ENCODE measurements at regions not wholly inside any gene's neighbourhood (a gene's known extent, or its start where the extent isn't known, plus 50 kb on each side); places are given as distances from the start of the nearest gene placed in this dataset.

GRCh38 chr17:79192503-79193351 lies 118.1 kb downstream of the ENGASE start:
- no peak for DNase-seq (ENCODE audit: low read depth)

- DNase-seq (ENCODE audit: low read depth) = no peak
Observed at GRCh38 chr17:79191270-79191934, 116.8 kb downstream of the ENGASE start.

- DNase-seq (ENCODE audit: low read depth) = no peak
Observed at GRCh38 chr17:79189305-79189704, 114.7 kb downstream of the ENGASE start.

GRCh38 chr17:79188685-79189084 lies 114.1 kb downstream of the ENGASE start:
- DNase-seq (ENCODE audit: low read depth) = no peak

- no peak for DNase-seq (ENCODE audit: low read depth)
Observed at GRCh38 chr17:79188048-79188447, 113.4 kb downstream of the ENGASE start.

- no peak for DNase-seq (ENCODE audit: low read depth)
Observed at GRCh38 chr17:79187186-79187585, 112.6 kb downstream of the ENGASE start.

GRCh38 chr17:79186406-79186805 lies 111.8 kb downstream of the ENGASE start:
- no peak for DNase-seq (ENCODE audit: low read depth)

GRCh38 chr17:79185671-79186070 lies 111.0 kb downstream of the ENGASE start:
- no peak for DNase-seq (ENCODE audit: low read depth)

GRCh38 chr17:79184219-79184618 lies 109.6 kb downstream of the ENGASE start:
- DNase-seq (ENCODE audit: low read depth) = no peak

- no peak for DNase-seq (ENCODE audit: low read depth)
Observed at GRCh38 chr17:79183293-79184158, 108.9 kb downstream of the ENGASE start.

GRCh38 chr17:79183043-79183292 lies 108.3 kb downstream of the ENGASE start:
- no peak for DNase-seq (ENCODE audit: low read depth)

GRCh38 chr17:79182176-79183042 lies 107.8 kb downstream of the ENGASE start:
- DNase-seq (ENCODE audit: low read depth) = no peak

GRCh38 chr17:79180358-79181005 lies 105.9 kb downstream of the ENGASE start:
- DNase-seq (ENCODE audit: low read depth) = no peak

- no peak for DNase-seq (ENCODE audit: low read depth)
Observed at GRCh38 chr17:79179334-79179733, 104.7 kb downstream of the ENGASE start.

- DNase-seq (ENCODE audit: low read depth) = no peak
Observed at GRCh38 chr17:79177877-79178276, 103.3 kb downstream of the ENGASE start.

- DNase-seq (ENCODE audit: low read depth) = no peak
Observed at GRCh38 chr17:79176792-79177601, 102.4 kb downstream of the ENGASE start.

- no peak for DNase-seq (ENCODE audit: low read depth)
Observed at GRCh38 chr17:79174905-79175856, 100.6 kb downstream of the ENGASE start.

GRCh38 chr17:79174193-79174765 lies 99.7 kb downstream of the ENGASE start:
- no peak for DNase-seq (ENCODE audit: low read depth)

- DNase-seq (ENCODE audit: low read depth) = no peak
Observed at GRCh38 chr17:79171188-79171587, 96.6 kb downstream of the ENGASE start.

Data from activated T-cell treated with anti-CD3 and anti-CD28 coated beads for 24 hours (primary cell).